ENCODE measurements at regions not wholly inside any gene's neighbourhood (a gene's known extent, or its start where the extent isn't known, plus 50 kb on each side); places are given as distances from the start of the nearest gene placed in this dataset.

GRCh38 chr17:55983096-55983495 is 170.2 kb upstream of the ANKFN1 start:
- no peak overlapping the region for H2BK20ac ChIP-seq (ENCODE audit: low read length)
- no peak overlapping the region for H2AFZ ChIP-seq (ENCODE audit: low read length)
- no peak overlapping the region for H2BK15ac ChIP-seq (ENCODE audit: low read length)
- no peak overlapping the region for H4K8ac ChIP-seq (ENCODE audit: extremely low read depth, insufficient read depth, low read length)
- no peaks in the 10 kb centered on the region for H3K27me3 ChIP-seq (replicated peaks in 1 of 4; ENCODE audit: control insufficient read depth in 3 of 4, extremely low read depth in 1 of 4, insufficient read depth in 3 of 4, low read length in 3 of 4)
- ChIA-PET POLR2A (ENCODE audit: partially characterized antibody) (no interaction called here), CTCF (ENCODE audit: partially characterized antibody) (no interaction called here)
- H3K56ac ChIP-seq (replicated peaks; ENCODE audit: insufficient read length, low read depth, low read length), result no peak overlapping the region
- no peaks in the 10 kb centered on the region for H3K23me2 ChIP-seq (ENCODE audit: low read depth, low read length)
- H3K79me1 ChIP-seq (ENCODE audit: low read depth, low read length), result no peaks in the 10 kb centered on the region
- H4K20me1 ChIP-seq (replicated peaks in 1 of 2; ENCODE audit: control insufficient read depth in 1 of 2, insufficient read depth in 2 of 2, low read length in 2 of 2), result no peaks in the 10 kb centered on the region
- no peak overlapping the region for H2BK12ac ChIP-seq (ENCODE audit: low read depth, low read length)
- H3K9ac ChIP-seq (replicated peaks in 1 of 4; ENCODE audit: extremely low read depth in 1 of 4, low read depth in 3 of 4, low read length in 3 of 4), result no peak overlapping the region
- H3K4me1 ChIP-seq (replicated peaks in 1 of 4; ENCODE audit: control insufficient read depth in 3 of 4, insufficient read depth in 4 of 4, low read length in 3 of 4), result no peaks in the 10 kb centered on the region
- no peaks in the 10 kb centered on the region for H3K79me2 ChIP-seq (ENCODE audit: control insufficient read depth in 1 of 2, insufficient read depth in 2 of 2, low read length in 2 of 2)
- H3K23ac ChIP-seq (ENCODE audit: insufficient read length), result no peak overlapping the region
- no peak overlapping the region for H3K4me2 ChIP-seq (ENCODE audit: insufficient read depth in 1 of 2, low read depth in 2 of 2, low read length in 2 of 2)
- H3K4ac ChIP-seq (replicated peaks; ENCODE audit: insufficient read length, low read depth, low read length), result no peak overlapping the region
- H3K18ac ChIP-seq (ENCODE audit: extremely low read depth, low read length), result no peak overlapping the region
- DNase-seq (ENCODE audit: low read depth in 1 of 2, low spot score in 2 of 2), result no peak
- H2BK120ac ChIP-seq (replicated peaks; ENCODE audit: low read depth, low read length), result no peak overlapping the region
- no peak overlapping the region for H4K91ac ChIP-seq (replicated peaks; ENCODE audit: insufficient read length, low read length)
- no peak for FAIRE-seq
- H3K9me3 ChIP-seq (ENCODE audit: insufficient read depth in 2 of 2, low read depth in 1 of 2, low read length in 1 of 2), result no peaks in the 10 kb centered on the region
- no peak overlapping the region for H4K5ac ChIP-seq (ENCODE audit: insufficient read length, low read depth, low read length)
- H2BK5ac ChIP-seq (ENCODE audit: low read depth, low read length), result no peak overlapping the region
- no peaks in the 10 kb centered on the region for H3K36me3 ChIP-seq (ENCODE audit: control insufficient read depth in 2 of 4, insufficient read depth in 4 of 4, low read length in 3 of 4)
- no peak overlapping the region for H3K14ac ChIP-seq (ENCODE audit: insufficient read length)
- no peak overlapping the region for H3K4me3 ChIP-seq (ENCODE audit: extremely low read depth in 1 of 4, insufficient read depth in 2 of 4, low read depth in 3 of 4, low read length in 4 of 4)
- no peak overlapping the region for H2AK5ac ChIP-seq (ENCODE audit: low read depth, low read length)
- WGBS, 2 experiments (ENCODE audit: extremely low coverage in 1 of 2, insufficient coverage in 1 of 2, insufficient read length in 1 of 2, insufficient replicate concordance in 2 of 2, low coverage in 1 of 2, low lambda C conversion rate in 2 of 2, missing lambda C conversion rate in 1 of 2), result 88% methylated on average over 3 of the region's 3 CpGs; no CpG with 5 or more reads in 1 of the 2 experiments
- no peak overlapping the region for H3K27ac ChIP-seq (ENCODE audit: low read depth, low read length)
- no peak for TF ChIP-seq E2F6 (IDR thresholded peaks at IDR 0.05)
- no peak for TF ChIP-seq NANOG (IDR thresholded peaks at IDR 0.05; ENCODE audit: insufficient read depth, low read depth, low read length, poor library complexity, severe bottlenecking)
- TF ChIP-seq ATF3 (IDR thresholded peaks at IDR 0.05; ENCODE audit: insufficient read depth, low read depth, low read length), result no peak
- no peak for TF ChIP-seq ASH2L (IDR thresholded peaks at IDR 0.05; ENCODE audit: low read length)
- no peak for TF ChIP-seq YY1 (IDR thresholded peaks at IDR 0.05; ENCODE audit: low read depth, low read length)
- no peak for TF ChIP-seq ATF2 (IDR thresholded peaks at IDR 0.05; ENCODE audit: low read length)
- no peak for TF ChIP-seq RFX5 (IDR thresholded peaks at IDR 0.05; ENCODE audit: borderline replicate concordance, low read depth, low read length)
- no peak for TF ChIP-seq RBBP5 (IDR thresholded peaks at IDR 0.05; ENCODE audit: borderline replicate concordance, low read depth, low read length)
